Tibial artery (tissue), 4 donors: ENCODE measurements at regions not wholly inside any gene's neighbourhood (a gene's known extent, or its start where the extent isn't known, plus 50 kb on each side); places are given as distances from the start of the nearest gene placed in this dataset.

Experiments used
- DNase-seq, 2 donors: peaks; one replicate each; pipeline ENCODE4 v3.0.0-alpha.2; 2019
- H3K27ac ChIP-seq, 2 donors: fragments of 200-600 bp; sonication (generic) in 1 of 2; 1 replicate in 1 of 2; 2 replicates in 1 of 2; pipeline ENCODE4 v1.5.1; 2018 to 2019; ENCODE audit warnings: mild to moderate bottlenecking in 1 of 2
- H3K27me3 ChIP-seq, 2 donors: fragments of 200-600 bp; sonication (generic) in 1 of 2; one replicate each; pipeline versions ENCODE4 v1.5.1 to v1.6.0; 2016 to 2019
- H3K36me3 ChIP-seq, 3 donors: fragments of 200-600 bp; sonication (generic) in 2 of 3; one replicate each; pipeline ENCODE4 v1.5.1; 2016 to 2019; ENCODE audit warnings: mild to moderate bottlenecking in 2 of 3
- H3K4me1 ChIP-seq, 4 donors: fragments of 200-600 bp; sonication (generic) in 2 of 4; 1 replicate in 3 of 4; 2 replicates in 1 of 4; pipeline ENCODE4 v1.5.1; 2016 to 2019
- H3K4me3 ChIP-seq, 2 donors: fragments of 200-600 bp; sonication (generic) in 1 of 2; 1 replicate in 1 of 2; 2 replicates in 1 of 2; pipeline ENCODE4 v1.5.1; 2018 to 2019; ENCODE audit warnings: mild to moderate bottlenecking in 2 of 2
- H3K9me3 ChIP-seq, 3 donors: fragments of 200-600 bp; sonication (generic) in 1 of 3; one replicate each; pipeline ENCODE4 v1.5.1; 2016 to 2019
- intact Hi-C: fragments of 100-400 bp; cut with DNase I; formaldehyde crosslinking; loops from one replicate; pipeline ENCODE4 v1.15.0; 2023; ENCODE audit warnings: low total_unique reads
- TF ChIP-seq, protein P1 (sequence below), 2 experiments: fragments of 200-600 bp in 1 of 2; fragments of 450-650 bp in 1 of 2; IDR thresholded peaks; one replicate each; pipeline ENCODE4 v1.5.1; 2017 to 2019; ENCODE audit warnings: antibody characterized with exemption in 2 of 2, mild to moderate bottlenecking in 1 of 2, moderate library complexity in 1 of 2

DNA sequence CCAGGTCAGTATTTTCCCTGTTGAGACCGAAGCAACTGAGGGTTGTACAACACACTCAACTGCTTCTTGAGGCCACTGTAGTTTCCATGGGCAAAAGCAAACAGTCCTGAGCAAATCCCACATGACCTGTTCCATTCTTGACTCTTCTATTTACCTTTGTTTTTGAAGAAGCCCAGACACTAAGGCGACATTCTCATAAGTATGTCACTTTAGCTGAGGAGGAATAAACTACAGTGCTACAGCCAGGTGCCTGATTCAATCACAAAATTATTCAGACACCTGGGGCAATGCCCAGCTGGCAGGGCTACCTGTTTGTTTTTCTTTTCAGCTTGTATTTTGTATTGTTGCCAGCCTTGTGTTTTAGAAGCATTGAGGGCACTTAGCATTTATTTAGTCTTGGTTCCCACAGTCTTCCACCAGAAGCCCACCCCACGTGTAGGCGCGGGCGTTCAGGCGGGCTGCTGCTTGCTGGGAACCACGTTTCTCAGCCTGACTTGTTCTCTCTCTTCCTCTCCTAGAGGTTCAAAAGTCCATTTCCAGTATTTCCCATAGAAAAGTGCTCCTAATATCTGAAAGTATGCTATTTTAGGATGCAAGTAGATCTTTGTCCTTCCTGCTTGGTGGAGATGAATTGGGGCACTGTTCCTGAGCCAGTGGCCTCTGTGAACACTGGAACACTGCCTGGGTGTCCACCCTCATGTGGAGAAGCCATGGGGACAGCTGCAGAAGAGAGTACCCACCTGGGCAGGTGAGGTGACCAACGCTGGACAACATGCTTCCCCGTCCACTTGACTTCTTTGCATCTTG is 99.0 kb upstream of the COPS8 start:
- no peaks in the 10 kb centered on the region for H3K4me1 ChIP-seq
- H3K4me3 ChIP-seq: no peak overlapping the region
- H3K9me3 ChIP-seq: peaks cover 0 to 15% (median 9%) of the 10 kb centered on the region in 3 donors
- no peak overlapping the region for H3K27ac ChIP-seq
- intact Hi-C loops: no loop called here
- no peak for DNase-seq
- no peaks in the 10 kb centered on the region for H3K36me3 ChIP-seq
- H3K27me3 ChIP-seq: no peaks in the 10 kb centered on the region
- TF ChIP-seq, protein P1, sequence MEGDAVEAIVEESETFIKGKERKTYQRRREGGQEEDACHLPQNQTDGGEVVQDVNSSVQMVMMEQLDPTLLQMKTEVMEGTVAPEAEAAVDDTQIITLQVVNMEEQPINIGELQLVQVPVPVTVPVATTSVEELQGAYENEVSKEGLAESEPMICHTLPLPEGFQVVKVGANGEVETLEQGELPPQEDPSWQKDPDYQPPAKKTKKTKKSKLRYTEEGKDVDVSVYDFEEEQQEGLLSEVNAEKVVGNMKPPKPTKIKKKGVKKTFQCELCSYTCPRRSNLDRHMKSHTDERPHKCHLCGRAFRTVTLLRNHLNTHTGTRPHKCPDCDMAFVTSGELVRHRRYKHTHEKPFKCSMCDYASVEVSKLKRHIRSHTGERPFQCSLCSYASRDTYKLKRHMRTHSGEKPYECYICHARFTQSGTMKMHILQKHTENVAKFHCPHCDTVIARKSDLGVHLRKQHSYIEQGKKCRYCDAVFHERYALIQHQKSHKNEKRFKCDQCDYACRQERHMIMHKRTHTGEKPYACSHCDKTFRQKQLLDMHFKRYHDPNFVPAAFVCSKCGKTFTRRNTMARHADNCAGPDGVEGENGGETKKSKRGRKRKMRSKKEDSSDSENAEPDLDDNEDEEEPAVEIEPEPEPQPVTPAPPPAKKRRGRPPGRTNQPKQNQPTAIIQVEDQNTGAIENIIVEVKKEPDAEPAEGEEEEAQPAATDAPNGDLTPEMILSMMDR (IDR thresholded peaks at IDR 0.05): no peak

DNA sequence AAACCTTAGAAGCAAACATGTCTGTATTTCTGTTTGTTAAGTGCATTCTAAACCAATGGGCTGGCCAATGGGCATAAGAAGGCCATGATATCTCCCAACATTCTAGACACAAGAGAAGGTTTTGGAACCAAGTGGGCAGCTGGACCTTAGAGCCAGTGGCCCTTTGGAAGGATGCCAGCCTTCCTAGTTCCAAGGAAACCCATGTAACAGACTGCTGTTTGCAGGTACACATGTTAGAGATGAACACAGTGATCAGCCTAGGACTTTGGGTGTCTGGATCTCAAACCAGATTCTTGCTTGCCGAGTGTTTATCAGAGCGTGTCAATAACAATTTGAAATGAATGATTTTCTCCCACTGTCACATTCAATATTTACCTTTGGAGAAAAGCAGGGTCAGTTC is 97.5 kb upstream of the COPS8 start:
- Histone ChIP-seq H3K9me3 (peaks cover 0 to 5% (median under 1%) of the 10 kb centered on the region in 3 donors), H3K27ac (no peak overlapping the region), H3K27me3 (peaks cover 0 to under 1% of the 10 kb centered on the region in 2 donors), H3K4me1 (no peaks in the 10 kb centered on the region), H3K36me3 (no peaks in the 10 kb centered on the region), H3K4me3 (no peak overlapping the region)
- TF ChIP-seq, protein P1 (IDR thresholded peaks at IDR 0.05): no peak
- DNase-seq: no peak
- intact Hi-C loops: no loop called here

DNA sequence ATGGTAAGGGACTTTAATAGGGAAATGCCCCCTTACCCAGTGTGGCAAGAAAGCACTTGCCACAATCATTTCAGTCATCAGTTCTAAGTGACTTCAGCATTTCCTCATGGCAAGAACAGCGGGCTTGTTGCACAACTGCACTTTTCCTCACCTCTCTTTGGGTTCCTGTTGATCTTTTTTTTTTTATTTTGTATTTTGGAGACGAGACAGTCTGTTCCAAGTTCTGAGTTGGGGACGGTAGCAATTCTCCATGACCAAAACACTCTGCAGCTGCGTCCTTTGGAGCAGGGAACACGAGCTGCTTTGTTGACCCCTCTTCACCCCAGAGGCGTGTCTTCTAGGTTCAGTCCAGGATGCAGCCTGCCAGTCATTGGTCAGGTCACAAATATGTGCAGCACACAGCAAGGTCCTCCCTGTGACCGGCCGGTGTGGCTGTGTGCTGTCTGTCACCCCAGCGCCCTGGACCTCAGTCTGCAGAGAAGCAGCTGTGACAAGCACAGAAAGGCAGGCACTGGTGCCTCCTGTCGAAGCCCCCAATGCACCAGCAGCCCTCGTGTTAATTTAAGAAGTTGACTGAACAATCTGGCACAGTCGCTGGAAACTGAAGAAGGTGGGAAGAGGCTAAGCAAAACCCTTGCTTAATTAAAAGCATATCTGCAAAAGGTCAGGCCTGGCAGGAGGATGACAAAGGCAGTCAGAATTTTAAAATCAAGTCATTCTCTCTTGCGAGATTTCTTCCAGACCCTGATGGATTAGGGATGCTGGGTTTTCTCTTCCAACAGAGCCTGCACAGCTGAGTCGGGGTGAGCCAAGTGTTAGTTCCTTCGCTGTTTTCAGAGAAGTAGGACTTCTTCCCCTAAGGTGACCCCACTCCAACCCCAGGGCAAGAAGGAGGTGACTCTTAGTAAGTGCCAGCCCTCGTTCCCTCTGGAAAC is 96.7 kb upstream of the COPS8 start:
- DNase-seq: peak; percentile 86 to 89
- peaks cover 0 to 8% of the 10 kb centered on the region in 2 donors for H3K27me3 ChIP-seq
- no peak overlapping the region for H3K4me3 ChIP-seq
- H3K27ac ChIP-seq: no peak overlapping the region
- no peaks in the 10 kb centered on the region for H3K4me1 ChIP-seq
- H3K9me3 ChIP-seq: no peaks in the 10 kb centered on the region
- H3K36me3 ChIP-seq: no peaks in the 10 kb centered on the region
- intact Hi-C loops: no loop called here
- TF ChIP-seq, protein P1 (IDR thresholded peaks at IDR 0.05): no peak

DNA sequence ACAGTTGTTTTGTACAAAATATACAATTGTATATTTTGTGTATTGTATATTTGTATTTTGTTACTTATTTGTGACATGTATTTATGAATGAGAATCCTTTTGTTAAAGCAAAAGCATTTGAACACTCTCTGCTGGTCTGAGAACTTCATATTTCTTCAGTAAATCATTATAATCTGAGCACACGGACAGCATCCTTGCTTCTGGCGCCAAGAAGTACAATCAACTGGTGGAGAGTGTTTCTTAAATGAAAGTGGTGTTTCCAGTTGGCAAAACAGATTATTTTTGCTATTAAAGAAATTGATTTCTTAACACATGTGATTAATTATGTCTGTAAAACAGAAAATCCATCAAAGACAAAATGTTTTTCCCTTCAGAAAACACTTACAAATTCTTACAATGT is 95.1 kb upstream of the COPS8 start:
- no peak overlapping the region for H3K27ac ChIP-seq
- no peaks in the 10 kb centered on the region for H3K4me1 ChIP-seq
- no peak overlapping the region for H3K4me3 ChIP-seq
- H3K27me3 ChIP-seq: peaks cover 0 to 12% of the 10 kb centered on the region in 2 donors
- no peaks in the 10 kb centered on the region for H3K36me3 ChIP-seq
- DNase-seq: no peak
- TF ChIP-seq, protein P1 (IDR thresholded peaks at IDR 0.05): no peak
- H3K9me3 ChIP-seq: no peaks in the 10 kb centered on the region
- intact Hi-C loops: no loop called here

DNA sequence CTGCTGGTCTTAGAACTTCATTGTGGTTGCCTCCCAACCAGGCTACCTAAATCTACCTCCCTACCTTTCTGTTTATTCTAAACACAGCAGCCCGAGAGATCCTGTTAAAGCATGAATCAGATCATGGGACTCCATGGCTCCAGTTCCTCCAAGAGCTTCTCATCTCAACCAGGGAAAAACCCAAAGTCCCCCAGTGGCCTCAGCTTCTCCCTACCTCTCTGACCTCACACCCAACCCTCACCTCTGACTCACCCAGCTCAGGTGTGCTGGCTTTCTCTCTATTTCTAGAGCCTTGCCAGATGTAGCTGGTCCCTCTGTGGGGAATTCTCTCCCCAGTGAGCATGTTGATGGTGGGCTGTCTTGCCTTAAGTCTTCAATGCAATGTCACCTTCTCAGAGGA is 93.8 kb upstream of the COPS8 start:
- Histone ChIP-seq H3K36me3 (no peaks in the 10 kb centered on the region), H3K9me3 (no peaks in the 10 kb centered on the region), H3K4me3 (no peak overlapping the region), H3K27me3 (peaks cover 0 to 12% of the 10 kb centered on the region in 2 donors), H3K4me1 (no peaks in the 10 kb centered on the region), H3K27ac (no peak overlapping the region)
- no peak for DNase-seq
- TF ChIP-seq, protein P1 (IDR thresholded peaks at IDR 0.05): no peak
- intact Hi-C loops: no loop called here
